Endothelial cell of umbilical vein (primary cell): ENCODE measurements at regions not wholly inside any gene's neighbourhood (a gene's known extent, or its start where the extent isn't known, plus 50 kb on each side); places are given as distances from the start of the nearest gene placed in this dataset.

ENCODE experiments used
- BruUV-seq: library from RNA; stranded (reverse); fragments of 400-500 nt; replicated peaks from 2 replicates; lab custom pipeline; 2021; lab: Mats Ljungman, UMichigan
- CTCF ChIA-PET: fragments of 300-600, 350-600 bp; sonication (Branson Sonifier 250); formaldehyde crosslinking; loops from one replicate; lab custom pipeline; 2021; ENCODE audit warnings: antibody characterized with exemption, inconsistent platforms; lab: Charles Lee
- POLR2A ChIA-PET: fragments of 300-600, 350-600 bp; sonication (Branson Sonifier 250); formaldehyde crosslinking; loops from one replicate; lab custom pipeline; 2021; ENCODE audit warnings: antibody characterized with exemption, inconsistent platforms; lab: Charles Lee
- DNase-seq: peaks from one replicate; pipeline ENCODE4 v3.0.0-alpha.2; 2011; ENCODE audit warnings: low read depth, low spot score
- FAIRE-seq: peaks from 2 replicates; lab custom pipeline; 2011; peaks lifted over from hg19 to GRCh38; lab: Jason Lieb, UNC
- H2AFZ ChIP-seq: 2 replicates; pipeline ENCODE4 v1.6.0; 2012; ENCODE audit warnings: low read depth, low read length, control low read depth, inconsistent platforms
- H3K27ac ChIP-seq: 2 replicates; pipeline ENCODE4 v1.5.1; 2011; ENCODE audit warnings: low read depth, mild to moderate bottlenecking, control low read depth, low read length, moderate library complexity; ENCODE audit not compliant: insufficient read depth
- H3K27me3 ChIP-seq, 2 experiments: 2 replicates each; pipeline versions ENCODE4 v1.6.0 to v1.6.1; 2011; ENCODE audit warnings: low read length in 2 of 2, mixed read lengths in 1 of 2; ENCODE audit not compliant: control insufficient read depth in 2 of 2, insufficient read depth in 2 of 2
- H3K36me3 ChIP-seq, 2 experiments: 2 replicates in 1 of 2; 3 replicates in 1 of 2; pipeline ENCODE4 v1.5.1; 2011; ENCODE audit warnings: low read length in 2 of 2, mild to moderate bottlenecking in 1 of 2, moderate library complexity in 1 of 2; ENCODE audit not compliant: control insufficient read depth in 2 of 2, insufficient read depth in 2 of 2; ENCODE audit errors: extremely low read depth in 1 of 2
- H3K4me1 ChIP-seq: 3 replicates; pipeline ENCODE4 v1.5.1; 2011; ENCODE audit warnings: mild to moderate bottlenecking, low read length; ENCODE audit not compliant: control insufficient read depth, insufficient read depth; ENCODE audit errors: extremely low read depth
- H3K4me2 ChIP-seq: 2 replicates; pipeline ENCODE4 v1.6.1; 2011; ENCODE audit warnings: low read length, control low read depth, mixed read lengths; ENCODE audit not compliant: insufficient read depth
- H3K4me3 ChIP-seq, 3 experiments: fragments of 200-600 bp in 1 of 3; sonication (generic), shearing (Covaris generic) in 1 of 3; replicated peaks in 1 of 3; 2 replicates each; pipeline ENCODE4 v1.5.1; 2011 to 2016; ENCODE audit warnings: control low read depth in 3 of 3, low read length in 3 of 3, mild to moderate bottlenecking in 2 of 3, inconsistent platforms in 1 of 3, low read depth in 1 of 3, moderate library complexity in 1 of 3; ENCODE audit not compliant: insufficient read depth in 1 of 3
- H3K79me2 ChIP-seq: 2 replicates; pipeline ENCODE4 v1.6.0; 2012; ENCODE audit warnings: low read length, inconsistent platforms; ENCODE audit not compliant: control insufficient read depth, insufficient read depth
- H3K9ac ChIP-seq: replicated peaks from 2 replicates; pipeline ENCODE3; 2011; ENCODE audit warnings: low read length, control low read depth; ENCODE audit not compliant: insufficient read depth; ENCODE audit errors: extremely low read depth
- H3K9me1 ChIP-seq: replicated peaks from 3 replicates; pipeline ENCODE4 v1.6.0; 2011; ENCODE audit warnings: mild to moderate bottlenecking, low read length; ENCODE audit not compliant: control insufficient read depth, insufficient read depth; ENCODE audit errors: extremely low read depth
- H3K9me3 ChIP-seq: replicated peaks from 2 replicates; pipeline ENCODE4 v1.5.1; 2012; ENCODE audit warnings: low read length, inconsistent platforms; ENCODE audit not compliant: control insufficient read depth, insufficient read depth
- H4K20me1 ChIP-seq: replicated peaks from 2 replicates; pipeline ENCODE3; 2011; ENCODE audit warnings: mild to moderate bottlenecking, low read length; ENCODE audit not compliant: control insufficient read depth, insufficient read depth; ENCODE audit errors: extremely low read depth
- CTCF ChIP-seq, 2 donors: IDR thresholded peaks; 1 replicate in 1 of 2; 2 replicates in 1 of 2; pipeline ENCODE4 v1.5.1; 2011; ENCODE audit warnings: low read length in 2 of 2, mild to moderate bottlenecking in 2 of 2, moderate library complexity in 2 of 2, control low read depth in 1 of 2, inconsistent platforms in 1 of 2, low read depth in 1 of 2; ENCODE audit not compliant: insufficient read depth in 1 of 2; ENCODE audit errors: extremely low read depth in 1 of 2
- EZH2 ChIP-seq: IDR thresholded peaks from 2 replicates; pipeline ENCODE4 v1.6.1; 2012; ENCODE audit warnings: borderline replicate concordance, low read depth, mild to moderate bottlenecking, moderate library complexity, low read length, inconsistent platforms; ENCODE audit not compliant: severe bottlenecking
- FOS ChIP-seq: IDR thresholded peaks from 2 replicates; pipeline ENCODE4 v1.6.1; 2011; ENCODE audit warnings: mild to moderate bottlenecking, low read length, moderate library complexity, borderline replicate concordance; ENCODE audit not compliant: insufficient read depth
- GATA2 ChIP-seq: IDR thresholded peaks from 2 replicates; pipeline ENCODE4 v1.7.0; 2011; ENCODE audit warnings: low read depth, mild to moderate bottlenecking, moderate library complexity, mixed read lengths, low read length; ENCODE audit not compliant: insufficient read length, insufficient read depth
- JUN ChIP-seq: IDR thresholded peaks from 2 replicates; pipeline ENCODE4 v1.6.1; 2011; ENCODE audit warnings: borderline replicate concordance, low read depth; ENCODE audit not compliant: insufficient read length, insufficient read depth
- MAX ChIP-seq: IDR thresholded peaks from 2 replicates; pipeline ENCODE4 v1.6.1; 2011; ENCODE audit not compliant: insufficient read depth, insufficient read length
- MYC ChIP-seq: IDR thresholded peaks from one replicate; pipeline ENCODE4 v1.6.1; 2011; ENCODE audit warnings: mild to moderate bottlenecking, low read depth, low read length
- POLR2A ChIP-seq: IDR thresholded peaks from 2 replicates; pipeline ENCODE4 v1.6.1; 2012; ENCODE audit warnings: low read depth, mild to moderate bottlenecking, control low read depth, low read length
- POLR2AphosphoS5 ChIP-seq: IDR thresholded peaks from 2 replicates; pipeline ENCODE4 v1.6.1; 2012; ENCODE audit warnings: low read depth, mild to moderate bottlenecking, control low read depth, low read length, moderate library complexity; ENCODE audit not compliant: insufficient read depth
- dilution Hi-C: fragments of 300-500 bp; cut with MboI; formaldehyde crosslinking; loops from one replicate; pipeline ENCODE4 v1.15.0; 2019; ENCODE audit warnings: low sequenced_read_pairs; ENCODE audit not compliant: extremely low pct_ligation_motif_present
- intact Hi-C: fragments of 100-400 bp; cut with micrococcal nuclease; formaldehyde crosslinking; loops from one replicate; pipeline ENCODE4 v1.10.0; 2022

GRCh38 chr6:139711804-139712585, 337.5 kb upstream of the CITED2 start:
- Histone ChIP-seq H3K9me1 (no peaks in the 10 kb centered on the region), H3K9ac (no peak overlapping the region), H3K79me2 (no peaks in the 10 kb centered on the region), H3K36me3 (no peaks in the 10 kb centered on the region), H3K9me3 (no peaks in the 10 kb centered on the region), H2AFZ (no peak overlapping the region), H3K27ac (no peak overlapping the region), H4K20me1 (no peaks in the 10 kb centered on the region), H3K4me3 (no peak overlapping the region), H3K27me3 (no peaks in the 10 kb centered on the region), H3K4me1 (peaks cover 17% of the 10 kb centered on the region), H3K4me2 (no peak overlapping the region)
- ChIA-PET CTCF (interaction anchor here (1.0 kb wide), 2 partner anchors 11 to 46 kb away, joined by 3 to 6 read pairs; no protein-coding TSS in a partner anchor), POLR2A (no interaction called here)
- FAIRE-seq (no peak), DNase-seq (no peak)
- TF ChIP-seq GATA2 (no peak), POLR2A (no peak), JUN (no peak), MAX (no peak), POLR2AphosphoS5 (no peak), EZH2 (no peak), FOS (no peak), MYC (no peak), CTCF (IDR thresholded peaks at IDR 0.05; ENCODE audit: extremely low read depth in 1 of 2, insufficient read depth in 1 of 2, low read depth in 1 of 2, low read length in 2 of 2) (no peak)
- intact Hi-C loops, result no loop called here
- no TSS peak for BruUV-seq
- dilution Hi-C loops, result no loop called here
